ENCODE measurements at regions not wholly inside any gene's neighbourhood (a gene's known extent, or its start where the extent isn't known, plus 50 kb on each side); places are given as distances from the start of the nearest gene placed in this dataset.

- no peaks in the 10 kb centered on the region for H3K9me3 Mint-ChIP-seq
- no peak overlapping the region for H3K27ac Mint-ChIP-seq
- no peak for DNase-seq
- POLR2A ChIA-PET = interaction anchor here (0.8 kb wide), 1 partner anchor 80 kb away, joined by 3 read pairs; no protein-coding TSS in a partner anchor
- peaks cover 43% of the 10 kb centered on the region for H3K4me1 Mint-ChIP-seq
- no peak for ATAC-seq (ENCODE audit: low read depth)
- H3K4me3 Mint-ChIP-seq = no peak overlapping the region
- CTCF ChIA-PET = no interaction called here
- no peaks in the 10 kb centered on the region for H3K36me3 Mint-ChIP-seq (ENCODE audit: low read depth)
- intact Hi-C loops (cut with micrococcal nuclease) = no loop called here
- H3K27me3 Mint-ChIP-seq = peaks cover 16% of the 10 kb centered on the region
- no peak for TF ChIP-seq CTCF (IDR thresholded peaks at IDR 0.05)
These were observed 304.4 kb downstream of the RRAGC start for GRCh38 chr1:38555130-38555529.

- ChIA-PET CTCF (interaction anchor here (1.0 kb wide), 1 partner anchor 36 kb away, joined by 3 read pairs; no protein-coding TSS in a partner anchor), POLR2A (no interaction called here)
- Mint-ChIP-seq H3K27ac (no peak overlapping the region), H3K9me3 (no peaks in the 10 kb centered on the region), H3K4me1 (peaks cover 10% of the 10 kb centered on the region), H3K4me3 (no peak overlapping the region), H3K27me3 (peaks cover 24% of the 10 kb centered on the region), H3K36me3 (ENCODE audit: low read depth) (no peaks in the 10 kb centered on the region)
- TF ChIP-seq CTCF (IDR thresholded peaks at IDR 0.05) = no peak
- no peak for DNase-seq
- intact Hi-C loops (cut with micrococcal nuclease) = no loop called here
- ATAC-seq (ENCODE audit: low read depth) = no peak
These were observed 308.0 kb downstream of the RRAGC start for GRCh38 chr1:38551318-38552307.

DNA sequence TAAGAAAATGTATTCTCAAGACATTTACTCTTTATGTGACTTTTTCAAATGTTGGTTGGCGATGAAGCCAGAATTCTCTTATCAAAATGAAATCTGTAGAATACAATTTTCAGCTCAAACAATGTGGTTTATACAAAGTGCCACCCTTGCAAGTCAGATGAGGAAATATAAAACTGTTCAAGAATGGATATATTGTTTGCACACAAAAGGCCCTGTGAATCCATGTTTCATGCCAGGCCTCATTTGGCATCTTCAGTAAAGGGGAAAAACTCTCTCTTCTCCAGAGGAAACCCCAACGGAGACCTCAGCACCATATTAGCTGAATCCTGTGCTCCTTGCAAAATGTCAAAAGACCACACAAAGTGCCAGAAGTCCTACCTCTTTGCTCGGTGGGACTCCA is 310.4 kb downstream of the RRAGC start:
- DNase-seq (no peak), ATAC-seq (ENCODE audit: low read depth) (no peak)
- Mint-ChIP-seq H3K4me3 (no peak overlapping the region), H3K27ac (no peak overlapping the region), H3K4me1 (peaks cover under 1% of the 10 kb centered on the region), H3K36me3 (ENCODE audit: low read depth) (no peaks in the 10 kb centered on the region), H3K27me3 (peaks cover 27% of the 10 kb centered on the region), H3K9me3 (no peaks in the 10 kb centered on the region)
- ChIA-PET POLR2A (no interaction called here), CTCF (no interaction called here)
- intact Hi-C loops (cut with micrococcal nuclease) = no loop called here
- TF ChIP-seq CTCF (IDR thresholded peaks at IDR 0.05) = no peak

GRCh38 chr1:38547321-38547720 is 312.3 kb downstream of the RRAGC start:
- Mint-ChIP-seq H3K9me3 (no peaks in the 10 kb centered on the region), H3K4me1 (no peaks in the 10 kb centered on the region), H3K27me3 (peaks cover 27% of the 10 kb centered on the region), H3K36me3 (ENCODE audit: low read depth) (no peaks in the 10 kb centered on the region), H3K27ac (no peak overlapping the region), H3K4me3 (no peak overlapping the region)
- CTCF ChIA-PET = interaction anchor here (1.0 kb wide), 1 partner anchor 509 kb away, joined by 3 read pairs; no protein-coding TSS in a partner anchor
- no peak for TF ChIP-seq CTCF (IDR thresholded peaks at IDR 0.05)
- ATAC-seq (ENCODE audit: low read depth) = no peak
- POLR2A ChIA-PET = no interaction called here
- intact Hi-C loops (cut with micrococcal nuclease) = no loop called here
- no peak for DNase-seq

DNA sequence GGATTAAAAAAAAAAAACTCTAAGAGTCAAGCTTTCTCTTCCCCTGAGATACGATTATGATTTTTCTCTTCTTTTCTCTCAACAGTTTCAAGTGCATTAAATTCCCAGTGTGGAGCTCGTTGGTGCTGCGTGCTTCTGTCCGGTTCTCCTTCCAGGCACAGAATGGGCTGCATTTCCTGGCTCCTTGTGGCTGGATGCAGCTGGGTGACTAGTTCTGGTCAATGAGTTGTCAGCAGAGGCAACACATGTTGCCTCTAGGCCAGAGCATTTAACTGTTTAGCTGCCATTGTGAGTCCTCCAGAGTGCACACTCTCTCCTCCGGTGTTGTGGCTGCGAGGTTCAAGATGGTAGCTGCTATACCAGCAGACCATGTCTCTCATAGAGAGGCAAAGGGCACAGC is 312.9 kb downstream of the RRAGC start:
- H3K4me1 Mint-ChIP-seq = no peaks in the 10 kb centered on the region

More for the DNA sequence above, 312.9 kb downstream of the RRAGC start:
- peaks cover 23% of the 10 kb centered on the region for H3K27me3 Mint-ChIP-seq
- intact Hi-C loops (cut with micrococcal nuclease) = no loop called here
- no peaks in the 10 kb centered on the region for H3K9me3 Mint-ChIP-seq
- H3K36me3 Mint-ChIP-seq (ENCODE audit: low read depth) = no peaks in the 10 kb centered on the region
- DNase-seq (no peak), ATAC-seq (ENCODE audit: low read depth) (no peak)
- no peak overlapping the region for H3K27ac Mint-ChIP-seq
- ChIA-PET POLR2A (interaction anchor here (0.9 kb wide), 1 partner anchor 13 kb away, joined by 3 read pairs; no protein-coding TSS in a partner anchor), CTCF (interaction anchor here (1.0 kb wide), 1 partner anchor 509 kb away, joined by 3 read pairs; no protein-coding TSS in a partner anchor)
- H3K4me3 Mint-ChIP-seq = no peak overlapping the region
- TF ChIP-seq CTCF (IDR thresholded peaks at IDR 0.05) = no peak

Data from activated B cell treated with CpG ODN at 0.5 μM for 24 hours (primary cell).